ENCODE measurements at regions not wholly inside any gene's neighbourhood (a gene's known extent, or its start where the extent isn't known, plus 50 kb on each side); places are given as distances from the start of the nearest gene placed in this dataset.

GRCh38 chr13:91101381-91101780 lies 246.1 kb upstream of the MIR17HG start:
- no peak for DNase-seq (ENCODE audit: low read depth, low spot score)

DNA sequence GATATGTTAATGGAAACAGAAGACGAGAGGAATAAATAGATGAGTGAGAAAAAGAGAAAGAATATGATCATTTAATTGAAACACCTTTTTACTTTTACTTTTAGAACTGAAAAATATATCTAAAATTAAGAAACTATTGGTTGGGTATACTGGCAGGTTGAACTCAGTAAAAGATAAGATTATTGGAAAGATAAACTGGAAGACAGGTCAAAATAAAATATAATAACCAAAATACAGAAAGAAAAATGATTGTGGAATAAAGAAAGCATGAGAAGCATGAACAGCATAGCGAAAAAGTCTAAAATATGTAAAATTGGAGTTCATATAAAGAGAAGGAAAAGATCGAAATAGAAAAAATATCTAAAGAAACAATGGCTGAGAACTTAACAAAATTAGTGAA lies 242.2 kb upstream of the MIR17HG start:
- DNase-seq (ENCODE audit: low read depth, low spot score): no peak

- no peak for DNase-seq (ENCODE audit: low read depth, low spot score)
Measured at GRCh38 chr13:91106565-91106964, 240.9 kb upstream of the MIR17HG start.

- no peak for DNase-seq (ENCODE audit: low read depth, low spot score)
Measured at GRCh38 chr13:91108315-91108714, 239.2 kb upstream of the MIR17HG start.

DNA sequence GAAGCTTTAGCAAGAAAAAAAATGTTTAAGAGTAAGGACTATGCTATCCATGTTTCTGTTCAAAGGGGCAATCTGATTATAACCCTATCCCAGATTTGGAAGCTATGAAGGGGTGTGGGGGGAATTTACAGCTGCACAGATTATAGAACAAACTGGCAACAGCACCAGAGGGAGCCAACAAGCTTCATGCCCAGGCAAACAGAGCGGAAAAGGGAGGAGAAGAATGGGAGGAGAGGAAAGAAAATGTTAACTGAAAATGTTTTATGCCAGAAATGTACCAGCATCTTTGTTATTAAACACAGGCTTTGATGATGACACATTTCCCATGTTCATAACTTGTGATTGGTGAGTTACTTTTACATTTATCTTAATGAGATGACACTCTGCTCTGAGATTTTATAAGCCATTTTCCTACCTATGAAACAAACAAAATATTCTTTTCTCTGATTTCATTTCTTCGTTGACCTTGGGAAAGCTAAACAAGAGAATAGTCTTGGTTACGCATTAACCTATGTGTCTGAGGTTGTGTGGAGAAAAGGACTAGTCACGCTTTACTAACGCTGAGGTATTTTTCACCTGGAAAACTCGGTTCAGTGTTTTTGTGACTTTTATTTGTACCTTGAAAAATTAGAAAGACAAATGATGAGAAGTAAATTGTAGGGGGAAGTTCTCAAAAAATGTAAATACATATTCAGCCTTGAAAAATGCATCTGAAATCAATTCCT lies 235.8 kb upstream of the MIR17HG start:
- no peak for DNase-seq (ENCODE audit: low read depth, low spot score)

- no peak for DNase-seq (ENCODE audit: low read depth, low spot score)
Measured at GRCh38 chr13:91112201-91112923, 235.1 kb upstream of the MIR17HG start.

DNA sequence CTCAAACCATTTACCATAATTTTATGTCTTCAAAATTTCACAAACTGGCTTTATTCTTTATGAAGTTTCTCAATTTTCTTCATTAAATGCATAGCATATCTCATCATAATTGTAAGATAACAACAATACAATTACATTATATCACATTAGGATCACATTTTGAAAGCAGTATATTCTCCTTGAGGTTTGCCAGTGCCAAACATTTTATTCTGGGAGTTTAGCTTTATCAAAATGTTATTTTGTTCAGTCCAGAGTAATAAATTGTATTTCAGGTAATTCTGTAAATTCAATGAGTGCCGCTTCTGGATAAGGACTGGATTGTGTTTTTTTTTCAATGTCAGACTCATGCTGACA lies 234.6 kb upstream of the MIR17HG start:
- DNase-seq (ENCODE audit: low read depth, low spot score): no peak

GRCh38 chr13:91115776-91116175 lies 231.7 kb upstream of the MIR17HG start:
- no peak for DNase-seq (ENCODE audit: low read depth, low spot score)

DNA sequence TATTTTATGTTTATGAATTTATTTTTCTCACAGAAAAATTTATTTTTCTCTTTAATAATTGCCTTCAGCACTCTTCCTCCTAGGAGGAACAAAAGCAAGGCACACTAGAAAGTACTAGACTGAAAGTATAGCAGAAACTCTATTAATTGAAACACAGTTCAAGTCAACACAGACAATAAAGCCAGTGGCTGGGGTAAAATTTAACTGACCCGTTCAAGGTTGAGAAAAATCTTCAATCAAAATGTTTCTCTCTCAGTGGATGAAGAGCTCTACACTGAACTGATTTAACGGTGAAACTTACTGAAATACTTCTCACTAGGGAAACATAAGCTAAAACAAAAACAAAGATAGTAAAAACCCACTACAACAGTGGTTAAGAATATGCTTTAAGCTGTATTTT lies 230.1 kb upstream of the MIR17HG start:
- DNase-seq (ENCODE audit: low read depth, low spot score): no peak

- no peak for DNase-seq (ENCODE audit: low read depth, low spot score)
Measured at GRCh38 chr13:91119643-91120042, 227.8 kb upstream of the MIR17HG start.

GRCh38 chr13:91122766-91123165 lies 224.7 kb upstream of the MIR17HG start:
- DNase-seq (ENCODE audit: low read depth, low spot score): no peak

DNA sequence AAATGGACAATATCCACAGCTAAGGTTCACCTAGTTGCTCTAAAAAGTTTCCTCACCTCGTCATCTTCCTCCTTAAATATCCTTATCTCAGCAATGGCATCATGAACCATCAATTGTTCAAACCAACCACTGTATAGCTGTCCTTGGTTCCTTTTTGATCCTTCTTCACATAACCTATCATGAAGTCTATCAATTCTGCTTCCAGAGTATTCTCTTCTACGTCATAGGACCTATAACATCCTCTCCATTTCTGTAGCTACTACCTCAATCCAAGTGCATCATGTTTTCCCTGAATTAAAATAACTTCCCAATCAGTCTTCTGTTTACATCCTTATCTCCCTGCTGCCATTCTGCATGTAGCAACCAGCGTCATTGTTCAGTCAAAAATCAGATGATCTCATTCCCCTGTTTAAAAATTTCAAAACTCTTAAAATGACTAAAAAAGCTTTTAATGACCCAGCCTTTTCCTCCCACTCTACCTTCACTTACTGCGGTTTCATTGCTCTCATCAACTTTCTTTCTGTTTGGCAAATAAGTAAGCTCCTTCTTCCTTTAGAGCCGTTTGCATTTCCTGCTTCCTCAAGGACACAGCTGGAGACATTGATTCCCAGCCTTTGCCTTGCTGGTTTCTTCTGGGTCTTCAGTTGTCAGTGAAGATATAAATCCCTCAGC lies 223.9 kb upstream of the MIR17HG start:
- no peak for DNase-seq (ENCODE audit: low read depth, low spot score)

- no peak for DNase-seq (ENCODE audit: low read depth, low spot score)
Measured at GRCh38 chr13:91126806-91127205, 220.7 kb upstream of the MIR17HG start.

GRCh38 chr13:91127995-91128394 lies 219.5 kb upstream of the MIR17HG start:
- no peak for DNase-seq (ENCODE audit: low read depth, low spot score)

DNA sequence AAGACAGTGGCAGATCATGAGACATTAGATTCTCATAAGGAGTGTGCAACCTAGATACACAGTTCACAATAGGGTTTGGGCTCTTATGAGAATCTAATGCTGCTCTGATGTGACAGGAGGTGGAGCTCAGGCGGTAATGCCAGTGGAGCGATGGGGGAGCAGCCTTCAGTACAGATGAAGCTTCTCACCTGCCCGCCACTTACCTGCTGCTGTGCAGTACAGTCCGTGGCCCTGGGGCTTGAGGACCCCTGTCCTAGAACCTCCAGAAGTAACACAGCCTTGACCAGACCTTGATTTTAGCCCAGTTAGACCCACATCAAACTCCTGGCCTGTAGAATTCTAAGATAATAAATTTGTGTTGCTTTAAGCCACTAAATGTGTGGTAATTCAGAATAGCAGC lies 215.1 kb upstream of the MIR17HG start:
- DNase-seq (ENCODE audit: low read depth, low spot score): no peak

DNA sequence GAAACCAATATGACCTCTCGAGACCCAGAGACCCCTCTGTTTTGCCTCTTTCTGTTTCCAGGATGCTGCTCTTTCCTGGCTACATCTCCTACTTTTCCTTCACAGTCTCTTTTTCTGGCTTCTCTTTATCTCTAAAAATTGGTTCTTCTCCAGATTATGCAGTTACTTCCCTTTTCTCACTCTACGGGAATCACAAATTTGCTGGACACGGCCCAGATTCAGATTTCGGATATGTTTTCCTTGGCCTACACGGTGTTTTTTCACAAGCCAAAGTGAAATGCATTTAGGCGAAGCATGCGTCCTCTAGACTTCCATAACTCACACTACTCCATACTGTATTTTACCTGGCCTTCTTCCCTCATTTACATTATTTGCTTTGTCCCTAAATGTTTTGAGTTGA lies 214.7 kb upstream of the MIR17HG start:
- DNase-seq (ENCODE audit: low read depth, low spot score): no peak

DNA sequence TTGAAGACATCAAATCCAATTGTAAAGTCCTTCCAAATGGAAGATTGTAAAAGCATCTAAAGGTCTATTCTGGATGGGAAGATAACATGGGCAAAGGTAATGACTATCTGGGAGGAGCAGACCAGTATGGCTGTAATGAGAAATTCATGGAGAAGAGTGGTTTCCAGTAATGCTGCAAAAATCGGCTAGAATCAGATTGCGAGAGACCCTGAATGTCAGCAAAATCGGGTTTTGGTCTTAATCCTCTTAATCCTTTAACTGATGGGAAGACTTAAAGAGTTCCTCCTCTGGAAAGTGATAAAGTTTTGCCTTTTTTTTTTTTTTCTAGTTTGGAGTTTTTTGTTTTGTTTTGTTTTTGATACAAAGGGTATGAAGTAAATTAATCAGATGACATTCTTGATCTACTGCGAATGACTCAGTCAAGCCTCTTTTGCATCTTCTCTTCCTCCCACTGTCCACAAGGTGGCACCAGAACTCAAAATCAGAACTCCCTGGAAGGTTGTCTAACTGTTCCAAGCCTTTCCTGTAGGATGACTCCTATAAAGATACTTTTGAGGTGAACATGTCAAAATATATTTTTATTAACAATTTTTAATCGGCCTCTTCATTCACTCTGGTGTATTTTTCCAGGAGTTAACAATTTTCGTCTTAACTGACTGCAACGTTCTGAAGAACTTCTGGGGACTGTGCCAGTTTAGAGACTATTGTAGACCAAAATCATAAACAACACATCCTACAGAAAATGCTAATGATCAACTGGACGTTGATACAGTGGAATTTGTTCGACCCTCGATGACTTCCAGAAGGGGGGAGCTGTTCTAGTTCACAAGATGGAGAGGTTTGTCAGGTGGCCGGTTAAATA lies 213.3 kb upstream of the MIR17HG start:
- peak; percentile 13 for DNase-seq (ENCODE audit: low read depth, low spot score)

GRCh38 chr13:91134803-91135184 lies 212.7 kb upstream of the MIR17HG start:
- no peak for DNase-seq (ENCODE audit: low read depth, low spot score)

DNA sequence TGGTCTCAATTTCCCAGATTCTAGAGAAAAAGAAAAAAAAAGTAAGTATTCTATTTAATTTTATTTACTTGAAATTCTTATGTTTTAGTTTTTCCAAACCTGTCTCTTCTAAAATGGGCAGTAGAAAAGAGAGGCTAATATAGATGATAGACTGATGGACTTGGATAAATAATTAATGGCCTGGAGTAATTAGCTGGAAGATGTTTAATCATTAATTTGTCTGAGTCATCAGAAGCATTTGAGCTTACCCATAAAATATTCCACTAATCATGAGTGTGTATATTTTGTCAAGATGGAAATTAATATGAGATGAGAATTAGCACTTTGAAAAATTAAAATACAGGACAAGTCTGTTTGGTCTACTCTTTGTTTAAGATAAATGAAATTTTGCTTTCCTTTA lies 212.1 kb upstream of the MIR17HG start:
- DNase-seq (ENCODE audit: low read depth, low spot score): no peak

DNA sequence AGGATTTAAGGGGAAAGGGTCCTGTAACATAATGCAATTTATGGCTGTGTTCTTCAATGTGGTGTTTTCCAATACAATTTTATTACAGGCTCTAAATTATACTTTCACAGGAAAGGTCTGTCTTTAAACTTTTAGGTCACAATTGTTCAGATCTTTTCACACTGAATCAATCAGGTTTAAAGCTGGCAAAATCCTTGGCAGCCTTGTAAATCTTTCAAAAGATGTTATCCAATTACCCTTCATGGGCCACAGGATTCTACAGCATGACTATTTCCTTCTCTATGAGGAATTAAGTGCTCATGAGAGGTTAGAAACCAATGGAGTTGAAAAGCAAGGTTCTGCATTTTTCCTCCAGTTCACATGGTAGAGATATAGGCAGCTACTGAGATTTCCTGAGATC lies 211.5 kb upstream of the MIR17HG start:
- no peak for DNase-seq (ENCODE audit: low read depth, low spot score)

GRCh38 chr13:91136806-91137205 lies 210.7 kb upstream of the MIR17HG start:
- DNase-seq (ENCODE audit: low read depth, low spot score): no peak

GRCh38 chr13:91139232-91139631 lies 208.3 kb upstream of the MIR17HG start:
- no peak for DNase-seq (ENCODE audit: low read depth, low spot score)

Data from pulmonary artery endothelial cell (primary cell).